Activated T-cell treated with anti-CD3 and anti-CD28 coated beads, Interleukin-2, amount 50 U/mL, for 1 hour (primary cell): ENCODE measurements at regions not wholly inside any gene's neighbourhood (a gene's known extent, or its start where the extent isn't known, plus 50 kb on each side); places are given as distances from the start of the nearest gene placed in this dataset.
"Not testable (repeated sequence)": the region's sequence is repeated elsewhere in the genome, so short reads cannot be mapped to it uniquely, and the experiment has no call there.

ENCODE experiments used
- DNase-seq: peaks from one replicate; pipeline ENCODE4 v3.0.0-alpha.2; 2020

DNA sequence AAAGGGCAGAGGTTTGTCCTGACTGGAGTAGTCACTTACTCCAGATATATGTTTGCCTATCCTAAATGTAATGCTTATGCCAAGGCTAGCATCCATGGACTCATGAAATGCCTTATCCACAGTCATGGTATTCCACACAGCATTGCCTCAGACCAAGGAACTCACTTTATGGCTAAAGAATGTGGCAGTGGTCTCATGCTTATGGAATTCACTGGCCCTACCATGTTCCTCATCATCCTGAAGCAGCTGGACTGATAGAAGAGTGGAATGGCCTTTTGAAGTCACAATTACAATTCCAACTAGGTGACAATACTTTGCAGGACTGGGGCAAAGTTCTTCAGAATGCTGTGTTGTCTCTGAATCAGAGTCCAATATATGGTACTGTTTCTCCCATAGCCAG, 1014.8 kb downstream of the RAPGEF2 start:
- no peak for DNase-seq

DNA sequence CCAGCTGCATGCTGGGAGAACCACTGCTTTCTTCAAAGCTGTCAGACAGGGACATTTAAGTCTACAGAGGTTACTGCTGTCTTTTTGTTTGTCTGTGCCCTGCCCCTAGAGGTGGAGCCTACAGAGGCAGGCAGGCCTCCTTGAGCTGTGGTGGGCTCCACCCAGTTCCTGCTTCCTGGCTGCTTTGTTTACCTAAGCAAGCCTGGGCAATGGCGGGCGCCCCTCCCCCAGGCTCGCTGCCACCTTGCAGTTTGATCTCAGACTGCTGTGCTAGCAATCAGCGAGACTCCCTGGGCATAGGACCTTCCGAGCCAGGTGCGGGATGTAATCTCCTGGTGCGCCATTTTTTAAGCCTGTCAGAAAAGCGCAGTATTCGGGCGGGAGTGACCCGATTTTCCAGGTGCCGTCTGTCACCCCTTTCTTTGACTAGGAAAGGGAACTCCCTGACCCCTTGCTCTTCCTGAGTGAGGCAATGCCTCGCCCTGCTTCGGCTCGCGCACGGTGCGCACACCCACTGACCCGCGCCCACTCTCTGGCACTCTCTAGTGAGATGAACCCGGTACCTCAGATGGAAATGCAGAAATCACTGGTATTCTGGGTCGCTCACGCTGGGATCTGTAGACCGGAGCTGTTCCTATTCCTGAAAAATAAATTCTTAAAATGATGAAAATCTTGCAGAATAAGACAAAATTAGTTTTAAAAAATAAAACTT, 1022.9 kb downstream of the RAPGEF2 start:
- DNase-seq: not testable (repeated sequence)

DNA sequence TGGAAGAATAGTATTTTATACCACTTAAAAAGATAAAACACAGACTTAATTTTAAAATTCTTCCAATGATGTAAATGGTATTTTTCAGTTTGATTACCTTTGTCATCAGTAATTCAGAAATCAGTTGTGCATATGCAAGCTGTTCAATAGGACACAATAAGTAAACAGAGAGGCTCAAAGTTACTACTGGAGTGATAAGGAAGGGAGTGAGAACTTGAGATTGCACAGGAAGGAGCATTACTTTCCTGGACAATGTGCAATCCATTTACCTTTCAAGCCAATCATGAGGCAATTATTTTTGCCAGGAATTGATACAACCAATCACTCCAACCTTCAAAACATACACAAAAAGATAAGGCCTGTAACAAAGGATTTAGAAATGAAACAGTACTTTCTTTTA, 1024.3 kb downstream of the RAPGEF2 start:
- DNase-seq: no peak

DNA sequence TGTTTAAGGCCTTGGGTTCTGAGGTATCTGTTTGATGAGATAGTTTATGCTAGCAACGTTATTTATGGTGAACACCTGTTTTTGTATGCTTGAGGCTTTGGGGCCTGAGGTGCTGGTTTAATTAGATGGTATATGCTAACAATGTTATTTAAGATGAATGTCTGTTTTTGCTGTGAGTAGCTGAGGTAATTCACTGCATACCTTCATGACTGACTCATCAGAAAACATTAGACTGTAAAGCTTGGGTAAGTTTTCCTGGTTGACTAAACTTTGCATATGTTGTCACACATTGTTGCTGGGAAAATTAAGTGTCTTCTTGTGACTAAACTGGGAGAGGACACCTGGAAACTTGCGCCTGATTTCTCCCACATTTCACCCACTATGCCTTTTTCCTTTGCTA, 1026.6 kb downstream of the RAPGEF2 start:
- no peak for DNase-seq

DNA sequence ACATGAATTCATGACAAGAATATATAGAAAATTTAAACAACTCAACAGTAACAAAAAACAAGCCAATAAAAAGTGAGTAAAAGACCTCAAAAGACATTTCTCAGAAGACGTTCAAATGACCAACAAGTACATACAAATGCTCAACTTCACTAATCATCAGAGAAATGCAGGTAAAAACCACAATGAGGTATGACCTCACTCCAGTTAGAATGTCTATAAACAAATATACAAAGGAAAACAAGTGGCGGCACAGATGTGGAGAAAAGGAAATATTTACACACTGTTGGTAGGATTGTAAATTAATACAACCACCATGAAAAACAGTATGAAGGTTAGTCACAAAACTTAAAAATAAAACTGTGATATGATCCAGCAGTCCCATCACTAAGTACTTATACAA, 1033.1 kb downstream of the RAPGEF2 start:
- no peak for DNase-seq

DNA sequence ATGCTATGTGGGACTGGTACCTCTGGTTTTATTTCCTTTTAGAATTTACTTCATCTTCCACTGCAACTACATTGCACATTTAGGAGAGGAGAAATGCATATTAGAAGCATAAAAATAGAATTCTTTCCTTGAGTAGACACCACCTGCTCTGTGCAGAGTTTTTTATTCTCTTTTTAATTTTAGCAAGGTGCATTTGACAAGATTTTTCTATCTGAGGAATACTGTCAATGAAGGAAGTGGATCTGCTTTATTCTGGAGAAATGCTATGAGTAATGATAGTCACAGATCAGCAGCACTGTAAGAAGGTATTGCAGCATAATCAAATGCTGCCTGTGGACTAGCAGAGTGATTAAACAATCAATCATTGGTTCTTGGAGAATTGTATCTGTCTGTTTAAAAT, 1038.3 kb downstream of the RAPGEF2 start:
- DNase-seq: no peak

DNA sequence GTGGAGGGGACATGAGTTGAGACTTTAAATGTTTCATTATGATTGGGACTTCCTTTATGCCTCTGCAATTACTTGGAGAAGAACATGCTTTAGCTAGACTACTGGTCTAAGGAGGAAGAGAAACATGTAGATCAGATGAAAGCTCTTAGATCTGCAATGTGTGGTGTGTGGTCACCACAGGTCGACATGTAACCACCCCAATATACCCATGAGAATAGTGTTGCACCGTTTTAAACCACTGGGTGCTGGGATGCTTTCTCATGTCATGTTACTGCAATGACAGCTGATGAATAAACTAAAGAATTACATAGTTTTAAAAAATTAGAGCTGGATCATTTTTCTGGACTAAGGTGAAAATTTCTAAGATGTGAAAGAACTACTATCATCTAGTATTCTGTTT, 1039.7 kb downstream of the RAPGEF2 start:
- no peak for DNase-seq

DNA sequence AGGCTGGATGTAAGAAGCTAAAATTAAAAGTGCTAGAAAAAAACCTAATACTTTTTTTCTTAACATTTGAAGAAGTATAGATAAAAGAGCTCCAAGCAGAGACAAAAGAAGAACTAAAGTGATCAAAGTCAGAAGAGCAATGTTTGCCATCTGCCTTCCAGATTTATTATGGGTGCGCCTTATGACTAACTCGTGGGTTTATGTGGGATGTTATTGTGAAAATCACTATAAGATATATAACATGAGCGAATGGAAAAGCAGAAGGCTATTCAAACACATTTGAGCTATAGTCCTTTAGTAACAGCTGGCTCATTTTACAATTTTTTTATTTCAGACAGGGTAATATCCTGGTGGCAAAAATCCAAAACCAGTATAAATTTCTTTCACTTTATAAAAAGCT, 1040.7 kb downstream of the RAPGEF2 start:
- DNase-seq: no peak

DNA sequence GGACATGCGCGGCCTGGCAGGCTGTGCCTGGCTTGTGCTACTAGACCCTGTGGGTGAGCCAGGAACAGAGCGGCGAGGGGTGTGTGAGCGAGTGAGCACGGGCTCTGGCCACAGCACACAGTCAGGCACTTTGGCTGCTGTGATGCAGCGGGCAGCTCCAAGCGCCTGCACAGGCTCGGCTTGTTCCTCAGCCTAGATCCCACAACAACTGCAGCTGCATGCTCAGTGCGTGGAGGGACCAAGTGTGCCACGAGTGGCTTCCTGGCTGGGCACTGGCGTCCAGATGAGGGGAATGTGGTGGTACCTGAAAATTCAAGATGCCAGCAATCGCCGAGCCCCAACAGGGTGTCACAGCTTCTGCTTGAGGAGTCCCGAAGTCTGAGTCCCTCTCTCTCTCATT, 1056.6 kb downstream of the RAPGEF2 start:
- no peak for DNase-seq

DNA sequence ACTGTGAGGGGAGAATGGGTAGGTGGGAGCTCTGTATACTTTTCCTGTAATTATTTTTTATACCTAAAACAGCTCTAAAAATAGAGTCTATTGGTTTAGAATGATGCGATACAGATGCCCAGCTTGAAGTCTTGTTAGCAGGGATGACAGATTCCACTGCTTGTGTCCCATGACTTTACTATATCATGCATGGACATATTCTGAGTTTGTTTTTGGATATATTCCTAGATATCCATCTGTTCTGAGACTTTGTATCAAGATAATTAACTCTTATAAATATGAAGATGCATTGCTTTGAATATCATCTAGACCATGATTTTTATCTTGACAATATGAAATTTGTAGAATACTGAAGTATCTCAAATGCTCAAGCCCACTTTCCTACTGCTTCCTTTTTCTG, 1058.1 kb downstream of the RAPGEF2 start:
- no peak for DNase-seq

DNA sequence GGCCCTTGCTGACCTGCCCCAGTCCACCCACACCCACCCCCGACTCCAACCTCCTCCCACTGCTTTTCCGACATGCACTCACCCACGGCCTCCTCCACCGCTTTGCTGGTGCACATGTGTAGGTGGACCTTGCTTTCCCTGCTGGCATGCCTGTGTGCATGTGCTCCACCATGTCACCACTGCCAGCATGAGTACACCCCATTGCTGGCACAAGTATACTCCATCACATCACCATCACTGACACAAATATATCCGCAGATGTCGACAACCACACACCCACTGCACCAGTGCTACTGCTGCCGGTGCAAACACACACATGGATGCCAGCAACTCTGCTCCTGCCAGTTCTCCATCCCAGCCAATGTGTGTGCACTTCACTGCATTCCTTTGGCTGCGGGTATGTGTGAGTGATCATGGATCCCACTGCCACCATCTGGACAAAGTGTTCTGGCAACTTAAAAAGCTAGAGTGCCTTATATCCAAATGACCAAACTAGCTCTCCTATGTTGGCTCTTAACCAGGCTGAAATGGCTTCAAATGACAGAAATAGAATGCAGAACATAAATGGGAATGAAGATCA, 1072.3 kb downstream of the RAPGEF2 start:
- DNase-seq: no peak

DNA sequence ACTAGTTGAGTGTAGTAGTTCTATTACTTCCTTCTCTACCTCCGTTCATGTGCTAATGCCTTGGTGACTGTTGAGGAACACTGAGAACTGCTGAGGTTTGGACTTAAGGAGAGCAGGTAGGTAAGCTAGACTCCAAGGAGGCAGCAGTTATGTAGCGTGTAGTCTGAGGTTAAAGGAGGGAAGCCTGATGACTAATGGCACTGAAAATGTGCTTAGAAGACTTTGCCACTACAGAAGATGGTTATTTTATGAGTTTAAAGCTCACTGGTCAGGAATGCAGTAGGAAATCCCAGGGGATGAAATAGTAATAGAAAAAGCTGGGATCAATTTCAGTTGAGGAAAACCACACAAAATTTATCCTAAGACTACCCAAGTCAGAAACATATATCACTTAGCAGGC, 1077.3 kb downstream of the RAPGEF2 start:
- no peak for DNase-seq

DNA sequence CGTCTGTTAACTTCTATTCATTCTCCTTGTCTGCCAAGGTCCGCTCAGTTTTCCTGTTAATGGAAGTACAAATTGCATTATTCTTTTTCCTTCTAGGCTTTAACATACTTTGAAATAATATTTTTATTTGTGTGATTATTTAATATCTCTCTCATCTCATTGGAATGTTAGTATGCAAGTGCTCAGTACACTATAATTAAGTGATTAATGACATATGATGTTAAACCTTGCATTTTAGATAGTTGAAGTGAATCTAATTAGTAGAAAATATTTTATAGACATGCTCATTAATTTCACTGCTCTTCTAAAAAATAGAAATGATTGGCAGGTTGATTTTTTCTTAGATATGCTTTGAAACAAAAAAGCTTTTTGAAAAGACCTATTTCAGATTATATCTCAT, 1079.8 kb downstream of the RAPGEF2 start:
- DNase-seq: no peak

DNA sequence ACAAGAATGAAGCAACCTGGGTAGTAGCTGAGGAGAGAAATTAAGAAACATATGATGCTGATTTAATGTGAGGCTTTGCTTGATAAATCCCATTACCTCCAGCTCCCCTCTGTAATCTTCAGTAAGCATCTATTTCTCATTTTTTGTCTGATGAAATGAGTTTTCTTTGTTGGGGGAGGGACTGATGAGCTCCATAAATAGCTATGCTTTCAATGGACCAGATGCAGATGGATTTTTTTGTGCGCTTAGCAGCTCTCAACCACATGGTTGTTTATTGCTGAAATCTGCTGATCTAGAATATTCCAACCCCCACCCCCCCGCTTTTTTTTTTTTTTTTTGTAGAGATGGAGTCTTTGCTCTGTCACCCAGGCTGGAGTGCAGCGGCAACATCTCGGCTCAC, 1082.0 kb downstream of the RAPGEF2 start:
- no peak for DNase-seq

DNA sequence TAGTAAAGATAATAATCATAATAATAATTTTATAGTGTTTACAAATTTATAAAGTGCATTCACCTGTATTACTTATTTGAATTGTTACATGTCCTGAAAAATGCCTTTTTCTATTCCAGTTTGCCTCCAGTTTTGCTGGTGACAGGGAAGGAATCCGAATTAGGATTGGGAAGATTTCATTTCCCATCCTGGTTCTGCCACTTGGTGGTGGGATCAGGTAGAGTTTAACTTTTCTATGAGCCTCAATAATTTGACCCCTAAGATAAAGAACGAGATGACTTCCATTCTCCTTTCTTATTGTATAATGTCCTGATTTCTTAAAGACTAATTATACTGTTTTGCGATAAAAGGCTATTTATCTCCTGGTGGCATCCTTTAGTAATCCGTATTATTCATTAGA, 1090.9 kb downstream of the RAPGEF2 start:
- no peak for DNase-seq

DNA sequence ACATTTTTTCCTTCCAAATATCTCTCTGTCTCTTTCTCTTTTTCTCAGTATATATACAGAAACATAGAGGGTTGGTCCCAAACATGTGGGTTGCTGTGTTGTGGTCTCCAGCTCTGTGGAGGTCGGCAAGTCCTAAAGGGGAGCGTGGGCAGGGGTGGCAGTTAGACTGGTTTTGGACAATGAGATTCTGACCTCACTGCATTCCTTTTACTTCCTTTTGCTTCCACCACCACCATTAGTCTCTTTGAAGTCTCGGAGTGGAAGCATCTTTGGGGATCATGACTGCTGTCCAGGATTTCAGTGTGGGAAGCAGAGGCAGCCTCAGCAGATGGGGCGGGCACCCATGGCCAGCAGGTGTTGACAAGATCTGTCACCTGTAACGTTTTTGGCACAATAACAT, 1091.8 kb downstream of the RAPGEF2 start:
- no peak for DNase-seq

DNA sequence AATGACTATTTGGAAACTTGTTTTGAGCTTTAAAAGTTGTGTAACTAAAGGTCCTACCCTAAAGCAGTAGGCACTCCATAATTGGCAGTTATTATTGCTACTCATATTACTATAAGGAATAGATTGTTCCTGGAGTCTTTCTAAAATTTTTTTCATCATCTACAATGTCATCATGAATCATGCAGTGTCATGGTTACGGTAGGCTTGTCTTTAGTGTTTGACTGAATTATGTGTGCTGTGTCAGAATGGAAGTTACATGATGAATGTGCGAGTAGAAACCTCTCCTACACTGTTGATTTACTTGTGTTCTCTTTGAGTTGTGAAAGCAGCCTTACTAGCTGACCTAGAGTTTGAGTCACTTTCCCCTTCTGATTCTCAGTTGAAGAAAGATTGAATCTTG, 1099.9 kb downstream of the RAPGEF2 start:
- DNase-seq: no peak

DNA sequence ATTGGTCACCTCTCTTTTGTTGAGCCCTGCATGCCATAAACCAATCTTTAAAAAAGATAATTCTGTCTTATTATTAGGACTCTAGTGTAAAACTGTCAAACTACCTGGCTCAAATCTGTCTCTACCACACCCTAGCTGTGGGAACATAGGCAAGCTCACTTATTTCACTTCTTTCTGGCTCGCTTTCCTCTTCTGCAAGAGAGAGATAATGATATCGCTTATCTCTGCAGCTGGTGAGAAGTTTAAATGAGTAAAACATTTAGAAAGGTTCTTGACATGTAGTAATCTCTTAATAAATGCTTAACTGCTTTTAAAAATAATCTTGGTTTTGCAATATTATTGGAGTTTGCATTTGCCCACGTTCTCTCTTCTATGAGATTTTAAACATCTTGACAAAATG, 1109.2 kb downstream of the RAPGEF2 start:
- no peak for DNase-seq

DNA sequence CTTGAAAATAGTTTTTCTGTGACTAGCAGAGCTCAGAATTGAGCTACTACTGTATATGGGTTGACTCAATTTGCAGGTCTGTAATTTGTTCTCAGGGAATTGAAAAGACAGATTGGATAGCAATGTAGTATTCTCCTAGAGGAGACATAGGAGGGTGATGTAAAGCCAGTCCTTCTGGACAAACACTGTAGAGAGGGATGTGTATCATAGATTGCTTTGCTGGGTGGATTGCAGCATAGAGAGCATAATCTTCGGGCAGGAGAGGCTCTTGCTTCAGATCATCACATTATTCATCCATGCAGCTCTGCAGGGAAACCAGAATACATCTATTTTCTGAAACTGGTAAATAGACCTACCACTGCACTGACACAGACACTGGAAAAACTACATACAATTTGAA, 1110.5 kb downstream of the RAPGEF2 start:
- DNase-seq: no peak

DNA sequence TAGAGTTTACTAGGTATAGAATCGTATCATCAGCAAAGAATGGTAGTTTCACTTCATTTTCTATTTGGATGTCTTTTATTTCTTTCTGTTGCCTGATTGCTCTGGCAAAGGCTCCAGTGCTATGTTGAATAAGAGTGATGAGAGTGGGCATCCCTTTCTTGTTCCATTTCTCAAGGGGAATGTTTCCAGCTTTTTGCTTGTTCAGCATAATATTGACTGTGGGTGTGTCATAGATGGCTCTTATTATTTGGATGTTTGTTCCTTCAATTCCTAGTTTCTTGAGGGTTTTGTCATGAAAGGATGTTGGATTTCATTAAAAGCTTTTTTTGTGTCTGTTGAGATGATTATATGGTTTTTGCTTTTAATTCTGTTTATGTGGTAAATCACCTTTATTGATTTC, 1114.5 kb downstream of the RAPGEF2 start:
- no peak for DNase-seq

DNA sequence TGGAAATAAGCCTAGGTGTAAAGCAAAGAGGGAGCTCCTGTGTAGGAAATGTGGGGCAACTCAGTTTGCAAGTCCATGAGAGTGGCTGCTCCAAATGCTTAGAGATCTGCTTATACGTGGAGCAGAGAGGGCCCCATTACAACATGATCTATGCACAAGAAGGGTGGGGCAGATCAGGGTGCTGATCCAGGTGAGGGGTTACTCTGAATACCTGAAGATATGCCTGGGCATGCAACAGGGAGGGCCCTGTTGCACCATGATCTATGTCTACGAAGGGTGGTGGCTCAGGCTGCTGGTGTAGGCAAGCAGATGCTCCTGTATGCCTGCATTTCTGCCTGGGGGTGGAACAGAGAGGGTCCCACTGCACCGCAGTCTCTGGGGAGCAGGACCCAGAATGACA, 1121.2 kb downstream of the RAPGEF2 start:
- no peak for DNase-seq

DNA sequence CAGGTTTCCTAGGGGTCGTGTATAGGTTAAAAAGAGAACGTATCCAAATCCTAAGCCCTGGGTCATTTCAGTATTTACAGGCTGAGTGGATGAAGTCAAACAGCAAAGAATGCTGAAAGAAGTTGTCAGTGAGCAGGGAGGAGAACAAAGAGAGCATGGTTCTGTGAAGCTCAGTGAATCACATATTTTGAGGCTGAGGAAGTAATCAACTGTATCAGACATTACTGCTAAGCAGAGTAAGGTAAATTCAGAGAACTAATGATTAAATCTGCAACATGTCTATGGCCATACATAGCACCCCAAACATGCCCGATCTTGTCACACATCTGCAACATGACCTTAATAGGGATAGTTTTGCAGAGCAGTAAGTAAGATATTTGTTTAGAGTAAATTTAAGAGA, 1130.3 kb downstream of the RAPGEF2 start:
- DNase-seq: no peak

DNA sequence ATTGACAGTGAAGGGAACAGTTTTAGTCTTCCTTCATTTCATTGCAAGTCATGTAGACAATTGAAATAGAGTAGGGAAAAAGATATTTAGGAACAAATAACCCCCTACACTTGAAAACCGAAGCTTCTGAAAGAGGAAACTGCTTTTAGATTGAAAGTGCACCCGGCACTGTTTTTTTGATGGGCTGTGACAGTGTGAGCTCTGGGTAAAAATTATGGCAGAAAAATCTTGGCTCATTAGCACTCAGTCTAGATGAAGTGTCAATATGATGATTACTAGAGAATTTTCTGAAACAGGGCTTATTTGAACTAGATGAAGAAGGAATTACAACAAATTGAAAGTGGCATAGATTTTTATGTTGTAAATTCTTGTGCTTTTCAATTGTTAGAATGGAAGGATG, 1132.4 kb downstream of the RAPGEF2 start:
- no peak for DNase-seq

DNA sequence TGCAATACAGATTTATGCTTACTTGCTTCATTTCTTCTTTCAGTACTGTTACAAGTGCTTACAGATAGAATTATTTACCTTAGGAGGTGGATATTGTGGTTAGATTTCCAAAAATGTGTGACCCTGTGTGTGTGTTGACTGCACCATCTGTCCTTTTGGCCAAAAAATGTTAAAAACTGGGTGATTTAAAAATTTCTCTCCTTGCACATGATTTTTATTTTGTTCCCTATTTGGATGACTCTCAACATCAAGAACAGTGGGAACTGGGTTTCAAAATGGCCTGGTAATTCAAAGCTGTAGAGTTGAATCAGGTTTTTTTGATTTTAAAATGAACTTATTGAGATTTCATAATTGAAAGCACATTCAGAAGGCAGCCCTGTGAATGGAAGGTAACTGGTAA, 1132.9 kb downstream of the RAPGEF2 start:
- DNase-seq: no peak

DNA sequence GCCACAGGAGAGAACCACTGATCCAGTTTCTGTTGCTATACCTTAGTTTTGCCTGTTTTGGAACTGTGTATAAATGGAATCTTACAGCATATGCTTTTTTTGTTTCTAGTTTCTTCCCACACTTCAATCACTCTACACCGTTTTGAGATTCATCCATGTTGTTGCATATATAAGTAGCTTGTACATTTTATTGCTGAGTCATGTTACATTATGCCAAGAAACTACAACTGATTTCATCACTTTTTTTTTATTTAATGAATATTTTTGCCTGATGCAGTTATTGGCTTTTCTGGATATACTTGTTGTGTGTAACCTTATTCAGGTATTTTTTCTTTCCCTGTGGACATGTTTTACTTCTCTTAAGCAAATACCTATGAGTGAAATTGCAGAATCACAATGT, 1135.9 kb downstream of the RAPGEF2 start:
- DNase-seq: no peak
